Fibroblast of lung (primary cell): ENCODE measurements at regions not wholly inside any gene's neighbourhood (a gene's known extent, or its start where the extent isn't known, plus 50 kb on each side); places are given as distances from the start of the nearest gene placed in this dataset.

Experiments
- DNase-seq, 2 donors: peaks; one replicate each; pipeline versions ENCODE4 v3.0.0 to v3.0.0-alpha.2; 2010; ENCODE audit warnings: low read depth in 2 of 2
- H2AFZ ChIP-seq: 2 replicates; pipeline ENCODE4 v1.5.1; 2012; ENCODE audit warnings: low read length, control low read depth, inconsistent platforms
- H3K27ac ChIP-seq: 2 replicates; pipeline ENCODE4 v1.5.1; 2011; ENCODE audit warnings: low read length, control low read depth; ENCODE audit not compliant: insufficient read depth
- H3K27me3 ChIP-seq: 2 replicates; pipeline ENCODE4 v1.5.1; 2011; ENCODE audit warnings: mild to moderate bottlenecking, low read length; ENCODE audit not compliant: control insufficient read depth, insufficient read depth
- H3K36me3 ChIP-seq: 2 replicates; pipeline ENCODE4 v1.5.1; 2011; ENCODE audit warnings: low read length; ENCODE audit not compliant: control insufficient read depth, insufficient read depth
- H3K4me1 ChIP-seq: 2 replicates; pipeline ENCODE4 v1.5.1; 2011; ENCODE audit warnings: low read length; ENCODE audit not compliant: control insufficient read depth, insufficient read depth; ENCODE audit errors: extremely low read depth
- H3K4me2 ChIP-seq: 2 replicates; pipeline ENCODE4 v1.5.1; 2011; ENCODE audit warnings: low read length, control low read depth; ENCODE audit not compliant: insufficient read depth; ENCODE audit errors: extremely low read depth
- H3K4me3 ChIP-seq, 4 experiments: fragments of 200-600 bp in 1 of 4; sonication (generic) in 1 of 4; replicated peaks in 1 of 4; 2 replicates each; pipeline ENCODE4 v1.5.1; 2011 to 2016; ENCODE audit warnings: low read length in 4 of 4, low read depth in 3 of 4, mild to moderate bottlenecking in 3 of 4, control low read depth in 2 of 4, inconsistent platforms in 1 of 4, mixed read lengths in 1 of 4; ENCODE audit not compliant: insufficient read depth in 1 of 4; ENCODE audit errors: control extremely low read depth in 1 of 4
- H3K79me2 ChIP-seq: 2 replicates; pipeline ENCODE4 v1.5.1; 2012; ENCODE audit warnings: mild to moderate bottlenecking, low read length, inconsistent platforms; ENCODE audit not compliant: control insufficient read depth, insufficient read depth
- H3K9ac ChIP-seq: 2 replicates; pipeline ENCODE4 v1.5.1; 2011; ENCODE audit warnings: mild to moderate bottlenecking, low read length, control low read depth; ENCODE audit not compliant: insufficient read depth
- H3K9me3 ChIP-seq: 2 replicates; pipeline ENCODE4 v1.5.1; 2012; ENCODE audit warnings: low read depth, low read length; ENCODE audit not compliant: control insufficient read depth, insufficient read depth
- H4K20me1 ChIP-seq: 2 replicates; pipeline ENCODE4 v1.5.1; 2011; ENCODE audit warnings: low read length; ENCODE audit not compliant: control insufficient read depth, insufficient read depth; ENCODE audit errors: extremely low read depth
- EZH2 ChIP-seq: IDR thresholded peaks from 2 replicates; pipeline ENCODE4 v1.5.1; 2012; ENCODE audit warnings: low read length, control low read depth, mild to moderate bottlenecking; ENCODE audit errors: missing control alignments
- TF ChIP-seq, protein P1 (sequence below), 2 donors: IDR thresholded peaks in 1 of 2; conservative IDR thresholded peaks in 1 of 2; 1 replicate in 1 of 2; 2 replicates in 1 of 2; pipeline ENCODE4 v1.5.1; 2011 to 2012; ENCODE audit warnings: low read length in 2 of 2, control low read depth in 1 of 2, inconsistent platforms in 1 of 2, low read depth in 1 of 2, mild to moderate bottlenecking in 1 of 2

DNA sequence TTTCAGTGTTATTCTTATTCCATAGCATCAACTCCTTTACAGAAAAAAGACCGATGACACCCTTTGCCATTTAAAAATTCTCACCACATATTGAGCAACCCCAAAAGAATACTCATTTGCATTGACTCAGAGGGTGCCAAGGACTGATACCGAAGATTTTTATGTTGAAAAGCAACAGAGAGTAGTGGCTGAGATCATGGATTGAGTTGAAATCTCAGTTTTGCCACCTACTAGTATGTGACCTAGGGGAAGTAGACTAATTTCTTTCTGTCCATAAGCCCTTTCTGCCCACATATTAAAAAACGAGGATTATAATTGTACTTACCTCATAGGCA lies 313.9 kb upstream of the SATB1 start:
- Histone ChIP-seq H3K4me2 (no peak overlapping the region), H2AFZ (no peak overlapping the region), H3K36me3 (no peaks in the 10 kb centered on the region), H3K9me3 (no peaks in the 10 kb centered on the region), H3K79me2 (no peaks in the 10 kb centered on the region), H3K27ac (no peak overlapping the region), H3K4me3 (no peak overlapping the region), H3K4me1 (no peaks in the 10 kb centered on the region), H3K27me3 (no peaks in the 10 kb centered on the region), H4K20me1 (no peaks in the 10 kb centered on the region), H3K9ac (no peak overlapping the region)
- DNase-seq = no peak
- TF ChIP-seq, protein P1, sequence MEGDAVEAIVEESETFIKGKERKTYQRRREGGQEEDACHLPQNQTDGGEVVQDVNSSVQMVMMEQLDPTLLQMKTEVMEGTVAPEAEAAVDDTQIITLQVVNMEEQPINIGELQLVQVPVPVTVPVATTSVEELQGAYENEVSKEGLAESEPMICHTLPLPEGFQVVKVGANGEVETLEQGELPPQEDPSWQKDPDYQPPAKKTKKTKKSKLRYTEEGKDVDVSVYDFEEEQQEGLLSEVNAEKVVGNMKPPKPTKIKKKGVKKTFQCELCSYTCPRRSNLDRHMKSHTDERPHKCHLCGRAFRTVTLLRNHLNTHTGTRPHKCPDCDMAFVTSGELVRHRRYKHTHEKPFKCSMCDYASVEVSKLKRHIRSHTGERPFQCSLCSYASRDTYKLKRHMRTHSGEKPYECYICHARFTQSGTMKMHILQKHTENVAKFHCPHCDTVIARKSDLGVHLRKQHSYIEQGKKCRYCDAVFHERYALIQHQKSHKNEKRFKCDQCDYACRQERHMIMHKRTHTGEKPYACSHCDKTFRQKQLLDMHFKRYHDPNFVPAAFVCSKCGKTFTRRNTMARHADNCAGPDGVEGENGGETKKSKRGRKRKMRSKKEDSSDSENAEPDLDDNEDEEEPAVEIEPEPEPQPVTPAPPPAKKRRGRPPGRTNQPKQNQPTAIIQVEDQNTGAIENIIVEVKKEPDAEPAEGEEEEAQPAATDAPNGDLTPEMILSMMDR (conservative IDR thresholded peaks at IDR 0.05 in 1 of 2, IDR thresholded peaks at IDR 0.05 in 1 of 2; ENCODE audit: low read depth in 1 of 2, low read length in 2 of 2) = no peak
- TF ChIP-seq EZH2 = no peak

DNA sequence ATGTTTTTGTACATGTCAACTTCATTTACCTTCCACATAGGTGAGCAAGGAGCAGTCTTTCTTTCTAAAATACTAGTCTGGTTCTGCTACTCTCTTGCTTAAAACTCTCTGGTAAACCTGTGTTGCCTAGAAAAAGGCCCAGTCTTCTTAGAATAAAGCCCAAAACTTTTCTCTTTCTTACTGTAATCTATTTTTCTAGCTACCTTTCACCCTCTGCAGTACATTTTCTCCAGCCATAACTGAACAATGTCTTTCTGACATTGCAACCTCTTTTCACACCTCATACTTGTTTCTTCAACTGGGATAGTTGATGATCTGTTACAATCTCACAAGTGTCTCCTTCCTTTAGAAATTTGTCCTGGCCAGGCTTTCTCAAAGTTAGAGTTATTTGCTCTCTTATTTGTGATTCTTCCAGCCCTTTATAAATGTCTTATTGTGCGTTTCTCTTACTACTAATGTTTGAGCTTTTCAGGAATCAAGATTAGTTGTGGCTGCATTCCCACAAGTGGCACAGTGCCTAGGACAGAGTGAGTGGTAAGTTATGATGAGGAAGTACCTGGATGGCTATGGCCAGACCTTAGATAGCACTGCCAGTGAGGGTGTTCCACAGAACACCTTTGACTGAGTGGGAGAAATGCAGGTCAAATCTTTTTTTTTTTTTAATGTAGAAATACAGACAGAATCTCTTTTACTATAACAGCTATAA lies 313.4 kb upstream of the SATB1 start:
- Histone ChIP-seq H3K9me3 (no peaks in the 10 kb centered on the region), H4K20me1 (no peaks in the 10 kb centered on the region), H3K27me3 (no peaks in the 10 kb centered on the region), H3K36me3 (no peaks in the 10 kb centered on the region), H3K79me2 (no peaks in the 10 kb centered on the region), H3K27ac (no peak overlapping the region), H3K9ac (no peak overlapping the region), H3K4me2 (no peak overlapping the region), H2AFZ (no peak overlapping the region), H3K4me3 (no peak overlapping the region), H3K4me1 (no peaks in the 10 kb centered on the region)
- no peak for TF ChIP-seq EZH2
- TF ChIP-seq, protein P1 (conservative IDR thresholded peaks at IDR 0.05 in 1 of 2, IDR thresholded peaks at IDR 0.05 in 1 of 2; ENCODE audit: low read depth in 1 of 2, low read length in 2 of 2) = no peak
- DNase-seq = no peak

DNA sequence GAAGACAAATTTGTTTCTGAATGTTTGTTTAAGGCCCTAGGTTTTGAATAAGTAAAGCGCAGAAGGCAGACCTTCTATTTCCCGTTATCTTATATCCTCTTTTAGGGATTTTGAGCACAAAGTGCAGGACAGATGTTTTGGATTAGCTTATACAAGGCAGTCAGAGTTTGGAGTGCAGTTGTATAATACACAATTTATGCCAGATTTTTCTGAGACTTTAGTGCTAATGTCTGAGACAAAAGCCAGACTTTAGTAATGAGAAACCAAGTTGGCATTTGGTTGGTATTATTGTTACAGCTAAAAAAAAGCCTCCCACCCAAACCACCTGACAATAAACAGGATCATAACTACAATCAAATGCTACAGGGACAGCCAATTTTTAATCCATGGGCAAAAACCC lies 309.9 kb upstream of the SATB1 start:
- Histone ChIP-seq H3K9ac (no peak overlapping the region), H3K4me3 (no peak overlapping the region), H3K27me3 (no peaks in the 10 kb centered on the region), H3K36me3 (no peaks in the 10 kb centered on the region), H3K27ac (no peak overlapping the region), H4K20me1 (no peaks in the 10 kb centered on the region), H2AFZ (no peak overlapping the region), H3K4me1 (no peaks in the 10 kb centered on the region), H3K79me2 (no peaks in the 10 kb centered on the region), H3K4me2 (no peak overlapping the region), H3K9me3 (no peaks in the 10 kb centered on the region)
- no peak for TF ChIP-seq EZH2
- DNase-seq = no peak
